ENCODE measurements at regions not wholly inside any gene's neighbourhood (a gene's known extent, or its start where the extent isn't known, plus 50 kb on each side); places are given as distances from the start of the nearest gene placed in this dataset.

DNA sequence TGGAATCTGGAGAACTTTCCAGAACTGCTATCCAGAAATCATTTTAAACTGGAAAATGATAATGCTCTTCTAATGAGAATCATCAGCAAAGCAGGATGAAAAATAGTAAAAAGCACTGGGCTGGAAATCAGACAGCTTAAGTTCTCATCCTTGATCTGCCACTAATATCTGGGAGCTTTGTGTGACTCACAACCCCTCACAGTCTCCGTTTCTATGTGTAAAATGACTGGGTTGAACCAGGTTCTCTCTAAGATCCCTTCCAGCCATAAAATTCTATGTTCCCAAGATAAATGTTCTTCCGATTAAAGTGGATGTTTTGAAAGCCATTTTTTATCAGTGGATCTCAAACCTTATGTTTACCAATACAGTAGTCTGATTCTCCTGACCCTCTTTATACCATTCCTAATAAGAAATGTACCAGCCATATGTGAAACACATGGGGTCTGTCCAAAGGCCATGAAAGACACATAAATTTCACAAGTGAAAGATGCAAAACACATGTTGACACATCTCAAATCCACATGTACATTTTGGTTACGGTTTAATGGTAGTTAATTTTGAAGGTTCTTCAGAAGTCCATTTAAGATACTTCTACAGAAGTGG is 188.8 kb downstream of the EN1 start:
- DNase-seq (ENCODE audit: low read depth): no peak
- FAIRE-seq: no peak
- Histone ChIP-seq H3K36me3 (ENCODE audit: control insufficient read depth, insufficient read depth, low read length) (no peaks in the 10 kb centered on the region), H3K4me3 (ENCODE audit: low read depth, low read length) (no peak overlapping the region), H3K27me3 (ENCODE audit: control insufficient read depth, insufficient read depth, low read length) (no peaks in the 10 kb centered on the region)
- TF ChIP-seq, protein P1, sequence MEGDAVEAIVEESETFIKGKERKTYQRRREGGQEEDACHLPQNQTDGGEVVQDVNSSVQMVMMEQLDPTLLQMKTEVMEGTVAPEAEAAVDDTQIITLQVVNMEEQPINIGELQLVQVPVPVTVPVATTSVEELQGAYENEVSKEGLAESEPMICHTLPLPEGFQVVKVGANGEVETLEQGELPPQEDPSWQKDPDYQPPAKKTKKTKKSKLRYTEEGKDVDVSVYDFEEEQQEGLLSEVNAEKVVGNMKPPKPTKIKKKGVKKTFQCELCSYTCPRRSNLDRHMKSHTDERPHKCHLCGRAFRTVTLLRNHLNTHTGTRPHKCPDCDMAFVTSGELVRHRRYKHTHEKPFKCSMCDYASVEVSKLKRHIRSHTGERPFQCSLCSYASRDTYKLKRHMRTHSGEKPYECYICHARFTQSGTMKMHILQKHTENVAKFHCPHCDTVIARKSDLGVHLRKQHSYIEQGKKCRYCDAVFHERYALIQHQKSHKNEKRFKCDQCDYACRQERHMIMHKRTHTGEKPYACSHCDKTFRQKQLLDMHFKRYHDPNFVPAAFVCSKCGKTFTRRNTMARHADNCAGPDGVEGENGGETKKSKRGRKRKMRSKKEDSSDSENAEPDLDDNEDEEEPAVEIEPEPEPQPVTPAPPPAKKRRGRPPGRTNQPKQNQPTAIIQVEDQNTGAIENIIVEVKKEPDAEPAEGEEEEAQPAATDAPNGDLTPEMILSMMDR (IDR thresholded peaks at IDR 0.05; ENCODE audit: insufficient read depth, low read length, severe bottlenecking): no peak

DNA sequence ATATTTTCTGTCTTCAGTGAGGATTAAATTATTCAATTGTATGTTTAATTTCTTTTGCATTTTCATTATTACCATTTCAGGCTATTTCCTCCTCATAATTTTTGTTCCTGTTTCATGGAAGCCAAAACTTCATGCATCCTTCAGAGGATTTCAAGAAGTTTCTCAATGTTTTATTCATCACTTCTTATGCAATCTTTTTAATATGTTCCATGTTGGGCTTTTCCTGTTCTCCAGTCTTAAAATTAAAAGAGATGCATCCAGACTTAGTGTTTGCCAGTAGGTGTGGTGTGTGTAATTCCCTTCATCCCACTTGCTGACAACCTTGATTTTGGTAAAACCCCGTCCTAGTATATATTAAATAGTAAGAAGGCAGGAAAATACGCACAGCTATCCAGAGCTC is 190.0 kb downstream of the EN1 start:
- DNase-seq (ENCODE audit: low read depth) (no peak), FAIRE-seq (no peak)
- Histone ChIP-seq H3K36me3 (ENCODE audit: control insufficient read depth, insufficient read depth, low read length) (no peaks in the 10 kb centered on the region), H3K4me3 (ENCODE audit: low read depth, low read length) (no peak overlapping the region), H3K27me3 (ENCODE audit: control insufficient read depth, insufficient read depth, low read length) (no peaks in the 10 kb centered on the region)
- TF ChIP-seq, protein P1 (IDR thresholded peaks at IDR 0.05; ENCODE audit: insufficient read depth, low read length, severe bottlenecking): no peak

DNA sequence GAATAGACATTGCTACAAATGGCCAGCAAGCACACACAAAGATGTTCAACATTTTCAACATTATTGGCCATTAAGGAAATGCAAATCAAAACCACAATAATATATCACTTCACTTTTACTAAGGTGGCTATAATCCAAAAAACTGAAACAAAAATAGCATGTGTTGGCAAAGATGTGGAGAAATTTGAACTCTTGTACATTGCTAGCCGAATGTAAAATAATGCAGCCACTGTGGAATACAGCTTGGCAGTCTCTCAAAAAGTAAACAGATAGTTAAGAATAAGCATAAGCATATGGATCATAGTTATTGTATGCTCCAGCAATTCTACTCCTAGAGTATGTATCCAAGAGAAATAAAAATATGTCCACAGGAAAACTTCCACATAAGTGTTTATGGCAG is 192.5 kb downstream of the EN1 start:
- Histone ChIP-seq H3K4me3 (ENCODE audit: low read depth, low read length) (no peak overlapping the region), H3K36me3 (ENCODE audit: control insufficient read depth, insufficient read depth, low read length) (no peaks in the 10 kb centered on the region), H3K27me3 (ENCODE audit: control insufficient read depth, insufficient read depth, low read length) (no peaks in the 10 kb centered on the region)
- DNase-seq (ENCODE audit: low read depth) (no peak), FAIRE-seq (no peak)
- TF ChIP-seq, protein P1 (IDR thresholded peaks at IDR 0.05; ENCODE audit: insufficient read depth, low read length, severe bottlenecking): no peak

DNA sequence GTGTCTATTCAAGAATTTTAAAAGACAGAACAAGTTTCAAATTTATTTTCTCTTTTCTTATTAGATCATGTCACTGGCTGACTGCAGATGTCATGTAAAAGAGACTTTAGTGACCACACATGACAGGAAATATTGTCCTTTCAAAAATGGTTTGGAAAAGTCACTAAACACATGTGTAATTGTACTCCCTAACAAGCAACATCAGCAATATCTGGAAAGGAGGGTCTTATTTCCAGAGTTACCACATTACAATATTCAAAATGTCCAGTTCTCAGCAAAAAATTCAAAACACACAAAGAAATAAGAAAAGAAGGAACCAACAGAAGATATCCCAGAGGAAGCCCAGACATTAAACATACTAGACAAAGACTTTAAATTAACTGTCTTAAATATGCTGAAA is 197.1 kb downstream of the EN1 start:
- H3K36me3 ChIP-seq (ENCODE audit: control insufficient read depth, insufficient read depth, low read length): no peaks in the 10 kb centered on the region
- no peak overlapping the region for H3K4me3 ChIP-seq (ENCODE audit: low read depth, low read length)
- TF ChIP-seq, protein P1 (IDR thresholded peaks at IDR 0.05; ENCODE audit: insufficient read depth, low read length, severe bottlenecking): no peak
- DNase-seq (ENCODE audit: low read depth) (no peak), FAIRE-seq (no peak)
- H3K27me3 ChIP-seq (ENCODE audit: control insufficient read depth, insufficient read depth, low read length): no peaks in the 10 kb centered on the region

DNA sequence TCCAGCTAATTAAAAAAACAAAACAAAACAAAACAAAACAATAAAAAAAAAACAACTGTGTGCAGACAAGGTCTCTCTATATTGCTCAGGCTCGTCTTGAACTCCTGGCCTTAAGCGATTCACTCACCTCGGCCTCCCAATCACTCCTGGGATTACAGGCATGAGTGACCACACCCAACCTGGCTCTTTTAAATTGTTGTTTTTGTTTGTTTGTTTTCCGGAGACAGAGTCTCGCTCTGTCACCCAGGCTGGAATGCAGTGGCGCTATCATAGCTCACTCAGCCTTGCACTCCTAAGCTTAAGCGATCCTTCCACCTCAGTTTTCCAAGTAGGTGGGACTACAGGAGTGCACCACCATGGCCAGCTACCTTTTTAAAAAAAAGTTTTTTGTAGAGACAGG is 201.6 kb downstream of the EN1 start:
- FAIRE-seq: no peak
- TF ChIP-seq, protein P1 (IDR thresholded peaks at IDR 0.05; ENCODE audit: insufficient read depth, low read length, severe bottlenecking): no peak
- no peak for DNase-seq (ENCODE audit: low read depth)
- Histone ChIP-seq H3K36me3 (ENCODE audit: control insufficient read depth, insufficient read depth, low read length) (no peaks in the 10 kb centered on the region), H3K4me3 (ENCODE audit: low read depth, low read length) (no peak overlapping the region), H3K27me3 (ENCODE audit: control insufficient read depth, insufficient read depth, low read length) (peaks cover 3% of the 10 kb centered on the region)

DNA sequence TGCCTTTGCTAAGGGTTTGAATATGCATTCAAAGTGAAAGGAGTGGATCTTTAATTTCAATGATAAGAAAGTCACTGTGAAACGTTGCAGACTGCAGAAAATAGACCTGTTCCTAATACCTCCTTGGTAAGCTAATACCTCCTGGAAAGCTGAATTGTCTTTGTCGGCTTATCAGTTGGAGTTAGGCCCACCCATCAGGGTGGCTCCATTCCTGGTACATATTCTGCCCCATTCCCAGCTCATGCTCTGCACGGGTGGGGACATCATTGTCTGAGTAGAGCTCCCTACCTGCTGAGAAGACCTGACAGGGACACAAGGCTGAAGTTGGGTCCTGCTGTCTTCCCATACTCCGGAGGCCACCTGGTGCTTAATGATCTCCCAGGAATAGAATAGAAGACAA is 203.3 kb downstream of the EN1 start:
- TF ChIP-seq, protein P1 (IDR thresholded peaks at IDR 0.05; ENCODE audit: insufficient read depth, low read length, severe bottlenecking): no peak
- DNase-seq (ENCODE audit: low read depth): no peak
- Histone ChIP-seq H3K27me3 (ENCODE audit: control insufficient read depth, insufficient read depth, low read length) (peaks cover 3% of the 10 kb centered on the region), H3K4me3 (ENCODE audit: low read depth, low read length) (no peak overlapping the region), H3K36me3 (ENCODE audit: control insufficient read depth, insufficient read depth, low read length) (no peaks in the 10 kb centered on the region)
- no peak for FAIRE-seq

All from bronchial epithelial cell (primary cell).